GM19043 (cell line): ENCODE measurements at regions not wholly inside any gene's neighbourhood (a gene's known extent, or its start where the extent isn't known, plus 50 kb on each side); places are given as distances from the start of the nearest gene placed in this dataset.

Experiments
- ATAC-seq: cut with Tn5 transposase; IDR thresholded peaks from one replicate; pipeline ENCODE4 v1.9.1; 2021; ENCODE audit warnings: low read depth; ENCODE audit not compliant: unreplicated experiment

- ATAC-seq = no peak
These were observed 129.5 kb downstream of the OAT start for GRCh38 chr10:124288928-124289850.

GRCh38 chr10:124288486-124288885, 130.2 kb downstream of the OAT start:
- ATAC-seq = no peak

GRCh38 chr10:124287791-124288190, 130.9 kb downstream of the OAT start:
- no peak for ATAC-seq

- no peak for ATAC-seq
These were observed 131.5 kb downstream of the OAT start for GRCh38 chr10:124287071-124287685.

GRCh38 chr10:124286621-124287020, 132.1 kb downstream of the OAT start:
- ATAC-seq = no peak

GRCh38 chr10:124285587-124286527, 132.9 kb downstream of the OAT start:
- peak; percentile 72 for ATAC-seq

- no peak for ATAC-seq
These were observed 134.8 kb downstream of the OAT start for GRCh38 chr10:124283949-124284250.

GRCh38 chr10:124283215-124283948, 135.3 kb downstream of the OAT start:
- ATAC-seq = no peak

- ATAC-seq = no peak
These were observed 136.4 kb downstream of the OAT start for GRCh38 chr10:124282326-124282725.

- no peak for ATAC-seq
These were observed 137.1 kb downstream of the OAT start for GRCh38 chr10:124281666-124282065.

- ATAC-seq = no peak
These were observed 137.8 kb downstream of the OAT start for GRCh38 chr10:124280916-124281315.

- ATAC-seq = no peak
These were observed 138.8 kb downstream of the OAT start for GRCh38 chr10:124279882-124280281.

- no peak for ATAC-seq
These were observed 139.4 kb downstream of the OAT start for GRCh38 chr10:124279298-124279697.

GRCh38 chr10:124278356-124278755, 140.4 kb downstream of the OAT start:
- ATAC-seq = no peak

GRCh38 chr10:124273141-124273540, 145.6 kb downstream of the OAT start:
- no peak for ATAC-seq

- no peak for ATAC-seq
These were observed 147.0 kb downstream of the OAT start for GRCh38 chr10:124271676-124272075.

- no peak for ATAC-seq
These were observed 148.0 kb downstream of the OAT start for GRCh38 chr10:124270530-124271327.

- no peak for ATAC-seq
These were observed 149.7 kb downstream of the OAT start for GRCh38 chr10:124268976-124269375.

GRCh38 chr10:124267911-124268549, 150.7 kb downstream of the OAT start:
- ATAC-seq = no peak
